ENCODE measurements at regions not wholly inside any gene's neighbourhood (a gene's known extent, or its start where the extent isn't known, plus 50 kb on each side); places are given as distances from the start of the nearest gene placed in this dataset.

DNA sequence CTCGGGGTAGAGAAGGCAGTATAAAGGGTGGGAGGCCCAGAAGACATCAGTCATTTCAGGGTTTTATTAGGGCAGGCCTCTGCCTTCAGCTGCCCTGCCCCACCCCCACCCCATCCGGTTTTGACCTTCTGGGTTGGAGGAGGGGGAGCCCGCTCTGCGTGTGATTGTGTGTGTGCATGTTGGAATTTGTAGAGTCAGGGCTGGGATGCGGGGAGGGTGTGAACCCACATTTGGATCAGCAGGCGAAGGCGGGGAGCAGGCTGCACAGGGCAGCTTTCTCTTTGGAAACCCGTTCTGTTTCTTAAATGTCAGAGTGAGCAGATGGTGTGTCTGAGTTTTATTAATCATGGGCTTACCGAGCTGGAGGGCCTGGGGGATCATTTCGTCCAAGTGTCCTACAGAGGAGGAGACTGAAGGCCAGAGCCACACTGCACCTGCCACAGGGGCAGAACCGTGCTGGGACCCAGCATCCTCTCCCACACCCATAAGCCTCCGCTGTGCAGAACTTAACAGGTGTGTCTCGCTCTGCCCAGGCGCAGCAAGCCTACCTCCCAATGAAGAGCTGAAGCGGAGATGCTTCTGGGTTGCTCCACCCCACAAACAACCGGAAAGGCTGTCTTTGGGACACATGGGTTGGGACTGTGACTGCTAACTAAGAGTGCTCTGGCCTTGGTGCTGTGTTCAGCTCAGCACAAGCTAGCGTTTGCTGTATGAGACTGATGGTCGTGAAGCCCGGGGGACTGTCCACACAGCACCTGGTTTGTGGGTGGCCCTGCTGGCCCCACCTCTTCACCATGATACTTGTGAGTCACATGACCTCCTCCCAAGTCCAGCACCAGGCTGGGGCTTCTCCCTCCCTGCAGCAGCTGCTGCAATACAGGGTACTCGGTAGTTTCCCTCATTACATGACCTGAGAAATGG lies 70.9 kb upstream of the GSE1 start:
- TF ChIP-seq, protein P1, sequence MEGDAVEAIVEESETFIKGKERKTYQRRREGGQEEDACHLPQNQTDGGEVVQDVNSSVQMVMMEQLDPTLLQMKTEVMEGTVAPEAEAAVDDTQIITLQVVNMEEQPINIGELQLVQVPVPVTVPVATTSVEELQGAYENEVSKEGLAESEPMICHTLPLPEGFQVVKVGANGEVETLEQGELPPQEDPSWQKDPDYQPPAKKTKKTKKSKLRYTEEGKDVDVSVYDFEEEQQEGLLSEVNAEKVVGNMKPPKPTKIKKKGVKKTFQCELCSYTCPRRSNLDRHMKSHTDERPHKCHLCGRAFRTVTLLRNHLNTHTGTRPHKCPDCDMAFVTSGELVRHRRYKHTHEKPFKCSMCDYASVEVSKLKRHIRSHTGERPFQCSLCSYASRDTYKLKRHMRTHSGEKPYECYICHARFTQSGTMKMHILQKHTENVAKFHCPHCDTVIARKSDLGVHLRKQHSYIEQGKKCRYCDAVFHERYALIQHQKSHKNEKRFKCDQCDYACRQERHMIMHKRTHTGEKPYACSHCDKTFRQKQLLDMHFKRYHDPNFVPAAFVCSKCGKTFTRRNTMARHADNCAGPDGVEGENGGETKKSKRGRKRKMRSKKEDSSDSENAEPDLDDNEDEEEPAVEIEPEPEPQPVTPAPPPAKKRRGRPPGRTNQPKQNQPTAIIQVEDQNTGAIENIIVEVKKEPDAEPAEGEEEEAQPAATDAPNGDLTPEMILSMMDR (IDR thresholded peaks at IDR 0.05) = no peak
- no peak for TF ChIP-seq POLR2A (IDR thresholded peaks at IDR 0.05)

All from lower leg skin (tissue), 3 donors.